Cerebellar cortex (tissue), 1 donor: ENCODE measurements at regions not wholly inside any gene's neighbourhood (a gene's known extent, or its start where the extent isn't known, plus 50 kb on each side); places are given as distances from the start of the nearest gene placed in this dataset.
"Not testable (repeated sequence)": the region's sequence is repeated elsewhere in the genome, so short reads cannot be mapped to it uniquely, and the experiment has no call there.

ENCODE experiments used
- DNase-seq: peaks from one replicate; pipeline ENCODE4 v3.0.0-alpha.2; 2015; ENCODE audit warnings: low spot score

- no peak for DNase-seq
Measured at GRCh38 chr2:57437077-57437476, 609.5 kb upstream of the VRK2 start.

- no peak for DNase-seq
Measured at GRCh38 chr2:57440437-57440836, 606.2 kb upstream of the VRK2 start.

DNA sequence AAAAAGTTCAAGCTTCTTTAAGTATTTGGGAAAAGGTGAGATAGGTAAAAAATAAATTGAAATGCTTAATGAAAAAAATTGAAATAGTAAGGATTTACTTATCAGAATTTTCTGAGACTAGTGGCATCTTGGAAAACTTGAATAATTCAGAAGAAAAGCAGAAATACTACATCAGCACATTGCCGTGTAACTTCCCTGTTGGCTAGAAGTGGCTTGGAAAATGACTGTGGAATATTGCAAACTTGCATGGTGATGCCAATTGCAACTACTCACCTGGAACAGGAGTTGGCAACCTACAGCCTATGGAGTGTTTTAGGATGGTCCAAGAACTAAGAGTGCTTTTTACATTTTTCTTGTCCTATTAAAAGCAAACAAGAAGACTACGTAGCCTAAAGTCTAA, 603.5 kb upstream of the VRK2 start:
- no peak for DNase-seq

GRCh38 chr2:57443973-57444521, 602.6 kb upstream of the VRK2 start:
- DNase-seq: no peak

- no peak for DNase-seq
Measured at GRCh38 chr2:57444752-57445430, 601.7 kb upstream of the VRK2 start.

DNA sequence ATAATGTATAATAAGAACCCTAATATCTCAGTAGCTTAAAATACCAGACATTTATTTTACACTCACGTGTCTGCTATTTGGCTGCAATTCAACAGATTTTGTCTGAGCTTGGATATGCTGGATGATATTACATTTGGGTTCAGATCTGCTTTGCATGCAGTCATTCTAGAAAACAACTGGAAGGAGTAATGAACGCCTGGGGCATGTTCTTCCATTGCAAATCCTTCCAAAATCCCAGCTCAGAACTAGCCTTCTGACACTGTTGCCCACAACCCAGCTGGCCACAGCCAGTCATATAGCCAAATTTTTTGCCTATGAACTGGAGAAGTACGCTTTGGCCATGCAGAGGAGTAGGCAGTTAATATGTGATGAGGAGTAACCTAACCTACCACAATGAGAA, 597.8 kb upstream of the VRK2 start:
- DNase-seq: no peak

DNA sequence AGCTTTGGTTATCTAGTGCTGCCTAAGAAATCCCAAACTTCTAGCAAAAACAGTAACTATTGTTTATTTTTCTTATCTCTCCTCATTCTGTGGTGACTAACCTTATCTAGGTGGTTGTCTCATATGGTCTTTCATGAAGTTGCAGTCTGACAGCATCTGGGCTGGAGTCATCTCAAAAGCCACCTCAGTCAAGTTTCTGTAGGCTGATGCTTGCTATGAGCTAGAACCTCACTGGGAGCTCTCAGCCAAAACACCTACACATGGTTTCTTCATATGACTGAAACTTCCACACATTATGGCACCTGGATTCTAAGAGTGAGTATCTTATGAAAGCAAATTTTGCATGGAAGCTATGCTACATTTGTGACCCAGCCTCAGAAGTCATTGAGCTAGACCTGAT, 596.4 kb upstream of the VRK2 start:
- no peak for DNase-seq

DNA sequence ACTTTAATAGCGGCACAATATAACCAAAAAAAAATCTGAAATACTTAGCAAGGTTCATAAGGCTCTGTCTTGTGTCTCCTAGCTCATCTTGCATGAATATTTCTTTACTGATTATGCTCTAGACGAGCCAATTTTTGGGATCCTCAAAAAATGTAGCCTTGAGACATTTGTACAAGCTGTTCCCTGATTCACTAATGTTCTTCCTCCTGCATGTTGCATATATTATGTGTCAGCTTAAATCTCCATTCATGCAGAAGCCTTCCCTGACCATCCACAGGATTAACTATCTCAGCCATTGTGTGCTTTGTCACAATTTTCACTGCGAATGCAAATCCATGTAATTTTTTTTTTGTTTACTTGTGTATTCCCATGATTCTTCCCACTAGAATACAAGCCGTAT, 594.0 kb upstream of the VRK2 start:
- no peak for DNase-seq

- DNase-seq: no peak
Measured at GRCh38 chr2:57453945-57454344, 592.7 kb upstream of the VRK2 start.

DNA sequence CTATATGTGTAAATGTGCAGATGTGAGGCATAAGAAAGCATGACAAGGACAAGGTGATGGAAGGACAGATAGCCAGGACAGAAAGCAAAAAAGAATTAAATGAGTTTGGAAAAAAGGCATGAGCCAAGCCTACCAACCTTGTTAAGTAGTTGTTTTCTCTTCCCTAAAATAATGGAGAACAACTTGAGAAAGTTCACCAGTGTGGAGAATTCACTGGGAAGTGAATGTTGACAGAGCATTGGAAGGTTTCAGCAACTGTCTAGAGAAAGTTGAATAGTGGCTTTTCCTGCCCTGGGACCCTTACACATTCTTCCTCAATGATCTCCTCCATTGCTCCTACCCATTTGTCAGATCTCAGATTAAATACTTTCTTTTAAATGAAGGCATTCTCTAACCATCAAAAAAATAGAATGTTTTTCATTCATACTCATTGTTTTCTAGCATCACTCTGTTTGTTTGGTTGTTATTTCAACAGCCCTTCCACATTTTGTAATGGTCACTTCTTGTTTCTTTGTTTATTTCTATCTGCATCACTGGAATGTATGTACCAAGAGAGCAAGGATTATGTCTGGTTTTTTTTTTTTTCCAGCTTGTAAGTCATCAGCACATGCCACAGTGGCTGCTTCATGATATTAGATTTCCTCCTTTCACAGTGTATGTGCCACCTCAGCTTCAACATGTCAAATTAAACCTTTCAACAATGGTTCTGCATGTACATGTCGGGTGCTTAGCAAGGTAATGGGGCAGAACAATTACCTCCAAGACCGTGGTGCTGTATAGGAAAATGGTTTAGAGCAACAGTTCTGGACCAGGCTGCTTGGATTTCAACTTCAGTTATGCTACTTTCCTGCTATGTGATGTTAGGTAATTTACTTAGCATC, 586.0 kb upstream of the VRK2 start:
- no peak for DNase-seq

- no peak for DNase-seq
Measured at GRCh38 chr2:57461624-57462023, 585.0 kb upstream of the VRK2 start.

GRCh38 chr2:57465067-57465466, 581.5 kb upstream of the VRK2 start:
- no peak for DNase-seq

DNA sequence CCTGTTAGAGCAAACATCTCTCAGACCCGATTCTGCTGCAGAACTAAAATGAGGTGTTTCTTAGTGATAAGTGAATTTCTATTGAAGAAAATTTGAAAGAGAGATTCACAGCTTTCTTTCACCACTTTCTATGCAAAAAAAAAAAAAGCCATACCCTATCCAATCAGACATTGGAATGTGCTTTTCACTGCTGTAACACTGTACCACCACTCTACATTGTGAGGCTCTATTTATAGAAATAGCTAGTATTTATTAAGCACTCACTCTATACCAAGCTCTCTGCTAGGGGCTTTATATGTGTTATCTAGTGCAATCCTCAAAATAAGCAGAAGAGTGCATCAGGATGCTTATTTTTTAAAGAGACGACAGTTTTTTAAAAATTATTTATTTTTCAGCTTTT, 580.6 kb upstream of the VRK2 start:
- no peak for DNase-seq

DNA sequence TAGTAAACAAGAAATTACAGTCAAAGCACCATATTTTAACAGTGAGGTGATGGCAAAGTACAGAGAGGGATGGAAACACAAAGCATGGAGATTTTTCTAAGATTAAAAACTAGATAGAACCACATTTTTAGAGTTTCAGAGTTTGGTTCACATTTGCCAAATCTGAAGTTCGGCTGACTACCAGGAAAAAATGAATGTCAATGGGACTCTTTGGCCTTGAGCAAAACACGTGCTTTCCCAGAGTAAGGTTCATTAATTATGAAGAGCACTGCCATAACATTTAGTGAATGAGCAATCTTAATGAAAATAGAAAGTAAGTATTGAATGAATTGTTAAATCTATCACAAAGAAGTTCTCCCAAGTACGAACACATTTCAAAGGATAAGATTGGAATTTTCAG, 571.2 kb upstream of the VRK2 start:
- no peak for DNase-seq

DNA sequence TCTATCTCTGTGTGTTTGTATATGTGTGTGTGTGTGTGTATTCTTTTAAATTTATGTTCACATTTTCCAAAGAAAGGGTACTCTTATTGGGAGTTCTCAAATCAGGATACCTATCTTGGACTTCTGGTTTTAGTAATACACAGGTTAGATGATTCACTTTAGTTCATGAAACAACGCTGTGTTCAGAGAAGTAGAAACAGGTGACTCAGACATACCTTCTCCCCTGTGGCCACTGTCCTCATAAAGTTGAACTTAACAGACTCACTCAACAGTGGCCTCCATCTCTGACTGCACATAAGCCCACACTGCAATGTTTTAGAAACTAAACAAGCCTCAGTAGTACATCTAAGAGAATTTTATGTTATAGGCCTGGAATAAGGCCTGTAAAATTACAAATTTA, 566.6 kb upstream of the VRK2 start:
- DNase-seq: no peak

- DNase-seq: no peak
Measured at GRCh38 chr2:57488061-57488460, 558.5 kb upstream of the VRK2 start.

GRCh38 chr2:57490741-57491140, 555.9 kb upstream of the VRK2 start:
- no peak for DNase-seq

DNA sequence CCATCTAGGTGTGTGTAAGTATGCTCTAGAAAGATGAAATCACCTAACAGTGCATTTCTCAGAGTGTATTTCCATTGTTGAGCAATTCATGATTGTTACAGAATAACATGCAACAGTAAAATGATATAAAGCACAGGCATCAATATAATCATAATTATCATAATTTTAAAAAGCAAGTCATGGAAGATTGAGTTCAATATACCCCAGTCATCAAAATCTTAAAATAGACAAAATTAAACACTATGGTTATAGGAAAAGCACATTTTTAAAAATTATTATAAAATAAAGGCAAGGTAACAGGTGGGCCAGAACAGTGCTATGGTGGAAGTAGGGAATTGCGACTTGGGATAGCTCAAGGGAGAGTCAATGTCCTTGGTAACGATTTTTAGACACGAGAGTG, 555.4 kb upstream of the VRK2 start:
- DNase-seq: no peak

- DNase-seq: not testable (repeated sequence)
Measured at GRCh38 chr2:57493966-57494365, 552.6 kb upstream of the VRK2 start.

DNA sequence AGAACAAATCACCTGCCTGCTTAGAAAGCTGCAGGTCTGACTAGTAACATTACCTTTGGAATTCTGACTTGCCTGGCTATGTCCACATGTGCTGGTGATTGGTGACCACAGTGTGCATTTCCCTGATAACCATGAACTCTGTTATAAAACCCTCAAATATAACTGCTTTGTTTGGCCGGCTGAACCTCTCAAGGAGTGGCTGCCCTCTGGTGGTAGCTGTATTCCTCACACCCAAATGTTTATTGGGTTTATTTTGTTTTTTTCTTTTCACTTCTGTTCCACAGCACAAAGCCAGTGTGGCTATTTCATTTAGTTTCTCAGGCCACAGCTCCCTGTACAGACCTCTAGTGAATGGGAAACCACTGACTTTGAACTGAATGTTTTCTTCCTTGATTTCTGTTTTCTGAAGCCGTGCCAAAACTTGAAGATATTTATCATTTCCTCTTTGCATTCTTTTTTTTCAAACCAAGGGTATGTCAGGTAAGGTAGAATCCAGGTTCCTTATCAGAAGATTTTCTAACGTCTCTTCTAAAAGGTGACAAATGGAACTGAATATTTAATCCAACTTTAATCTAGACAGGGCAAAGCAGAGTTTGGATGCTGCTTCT, 549.0 kb upstream of the VRK2 start:
- peak; percentile 46 for DNase-seq

- no peak for DNase-seq
Measured at GRCh38 chr2:57504787-57505186, 541.8 kb upstream of the VRK2 start.

DNA sequence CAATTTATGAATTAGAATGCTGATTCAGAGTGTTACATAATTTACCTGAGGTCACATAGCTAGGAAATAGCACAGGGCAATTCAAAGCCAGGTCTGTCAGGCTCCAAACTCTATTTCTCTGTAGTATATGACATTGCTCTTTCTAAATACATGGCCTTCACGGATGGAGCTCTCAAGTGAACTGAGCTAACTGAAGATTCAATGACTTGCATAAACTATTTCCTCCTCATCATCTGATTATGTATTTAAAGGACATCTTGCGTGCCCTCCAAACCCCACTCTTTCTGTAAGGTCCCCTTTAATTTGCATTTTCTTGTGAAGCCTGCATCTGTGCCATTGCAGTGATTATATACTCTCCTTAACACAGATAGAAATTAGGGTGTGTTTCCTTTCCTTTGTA, 537.4 kb upstream of the VRK2 start:
- no peak for DNase-seq

GRCh38 chr2:57510704-57511103, 535.9 kb upstream of the VRK2 start:
- no peak for DNase-seq
